ENCODE measurements at regions not wholly inside any gene's neighbourhood (a gene's known extent, or its start where the extent isn't known, plus 50 kb on each side); places are given as distances from the start of the nearest gene placed in this dataset.
"Not testable (repeated sequence)": the region's sequence is repeated elsewhere in the genome, so short reads cannot be mapped to it uniquely, and the experiment has no call there.

DNA sequence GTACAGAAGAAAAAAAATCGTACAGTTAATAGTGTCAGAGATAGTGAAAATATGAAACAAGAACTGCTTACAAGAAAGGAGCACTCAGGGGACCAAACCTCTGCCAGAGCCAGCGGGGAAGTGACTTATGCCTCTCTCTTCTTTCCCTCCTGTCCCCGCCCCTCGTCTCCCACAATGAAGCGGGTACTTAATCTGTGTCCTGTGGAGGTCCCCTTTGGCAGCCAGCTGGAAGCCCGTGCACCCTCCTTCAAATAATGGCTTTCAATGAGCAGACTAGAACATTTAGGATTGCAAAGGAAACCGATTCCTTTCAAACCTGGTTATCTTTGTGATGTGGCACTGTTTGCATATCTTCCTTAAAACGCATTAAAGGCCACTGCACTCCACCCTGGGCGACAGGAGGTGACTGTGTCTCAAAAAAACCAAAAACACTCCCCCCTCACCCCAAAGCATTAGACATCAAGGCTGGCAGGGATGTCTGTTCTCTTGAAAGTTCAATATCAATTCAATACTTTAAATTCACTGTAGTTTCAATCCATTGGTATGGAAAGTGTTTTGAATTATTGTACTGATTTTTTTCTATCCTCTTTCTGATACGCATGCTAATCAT lies 51.7 kb downstream of the PPIAL4C start:
- peak in 1 of 3 donors; percentile 18 for DNase-seq (ENCODE audit: low read depth in 2 of 3, low spot score in 1 of 3)

DNA sequence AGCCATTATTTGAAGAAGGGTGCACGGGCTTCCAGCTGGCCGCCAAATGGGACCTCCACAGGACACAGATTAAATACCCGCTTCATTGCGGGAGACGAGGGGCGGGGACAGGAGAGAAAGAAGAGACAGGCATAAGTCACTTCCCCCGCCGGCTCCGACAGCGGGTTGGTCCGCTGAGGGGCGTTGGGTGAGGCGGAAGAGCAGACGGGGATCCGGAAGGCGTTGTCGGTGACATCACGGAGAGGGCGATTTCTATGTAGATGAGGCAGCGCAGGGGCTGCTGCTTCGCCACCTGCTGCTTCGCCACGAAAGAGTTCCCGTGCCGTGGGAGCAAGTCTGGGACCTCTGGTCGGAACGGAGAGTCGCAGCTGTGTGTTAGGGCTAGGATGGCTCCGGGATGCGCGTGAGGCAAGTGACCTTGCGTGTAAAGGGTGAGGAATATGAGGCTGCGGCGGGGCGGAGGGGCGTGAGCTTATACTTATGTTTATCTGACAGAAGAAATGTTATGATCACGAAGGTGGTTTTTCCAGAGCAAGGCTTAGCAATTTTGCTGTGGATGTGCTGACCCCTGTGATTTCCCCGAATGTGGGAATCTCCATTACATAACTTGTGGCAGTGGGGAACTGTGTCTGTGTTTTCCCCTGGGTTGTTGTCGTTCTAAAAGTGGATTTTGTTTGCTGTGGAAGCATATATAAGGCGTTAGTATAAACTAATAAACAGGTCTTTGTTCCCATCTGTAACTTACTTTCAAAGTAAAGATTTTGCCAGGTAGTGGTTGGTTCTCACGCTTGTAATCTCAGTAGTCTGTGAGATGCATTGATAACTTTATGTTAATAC lies 52.9 kb downstream of the PPIAL4C start:
- peak; percentile 75 to 87 (median 86) for DNase-seq (ENCODE audit: low read depth in 2 of 3, low spot score in 1 of 3)

DNA sequence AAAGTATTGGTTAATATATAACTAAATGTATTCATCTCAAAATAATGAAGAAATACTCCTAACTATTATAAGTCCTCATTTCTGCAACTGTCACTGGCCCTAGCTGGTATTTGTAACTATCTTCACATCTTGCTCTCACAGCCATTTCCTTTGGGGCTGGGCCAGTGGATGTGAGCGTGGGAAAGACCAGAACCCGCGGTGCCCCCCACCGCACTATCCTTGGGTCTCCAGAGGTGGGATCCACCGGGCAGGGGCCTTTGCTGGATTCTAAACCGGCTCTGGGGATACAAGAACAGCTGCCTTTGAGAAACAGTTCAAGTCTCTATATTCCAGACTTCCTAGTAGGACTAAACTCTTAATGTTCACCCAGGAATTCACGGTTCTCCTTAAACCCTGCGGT lies 54.8 kb downstream of the PPIAL4C start:
- not testable (repeated sequence) for DNase-seq (ENCODE audit: low read depth in 2 of 3, low spot score in 1 of 3)

DNA sequence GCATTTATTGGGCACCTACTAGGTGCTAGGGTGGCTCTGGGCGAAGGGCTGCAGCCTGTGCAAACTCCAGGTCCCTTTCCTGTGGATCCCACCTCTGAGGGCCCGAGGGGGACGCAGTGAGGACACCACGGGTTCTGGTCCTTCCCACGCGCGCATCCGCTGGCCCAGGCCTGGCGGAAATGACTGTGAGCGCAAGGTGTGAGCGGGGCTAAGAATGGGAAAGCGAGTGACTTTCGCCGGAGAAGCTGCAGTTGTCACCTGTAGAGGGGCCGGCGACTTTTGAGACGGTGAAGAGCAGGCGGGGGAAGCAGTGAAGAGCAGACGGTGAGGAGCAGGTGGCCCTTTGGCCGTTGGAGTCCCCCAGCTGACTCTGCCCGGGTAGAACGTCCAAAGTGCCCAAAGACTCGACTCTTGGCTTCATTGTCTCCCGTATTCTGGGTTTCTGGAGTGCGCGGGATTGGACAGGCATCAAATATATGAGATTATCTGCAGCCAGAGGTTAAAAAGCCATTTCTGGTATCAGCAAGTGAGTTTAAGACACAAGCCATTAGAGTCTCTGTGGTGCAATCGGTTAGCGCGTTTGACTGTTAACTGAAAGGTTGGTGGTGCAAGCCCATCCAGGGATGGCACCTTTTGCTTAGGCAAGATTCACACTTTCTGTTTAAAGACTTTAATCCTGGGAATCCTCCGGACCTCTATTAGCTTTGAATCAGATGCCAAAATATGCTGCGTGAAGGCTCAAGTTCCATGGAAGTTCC lies 55.4 kb downstream of the PPIAL4C start:
- not testable (repeated sequence) for DNase-seq (ENCODE audit: low read depth in 2 of 3, low spot score in 1 of 3)

DNA sequence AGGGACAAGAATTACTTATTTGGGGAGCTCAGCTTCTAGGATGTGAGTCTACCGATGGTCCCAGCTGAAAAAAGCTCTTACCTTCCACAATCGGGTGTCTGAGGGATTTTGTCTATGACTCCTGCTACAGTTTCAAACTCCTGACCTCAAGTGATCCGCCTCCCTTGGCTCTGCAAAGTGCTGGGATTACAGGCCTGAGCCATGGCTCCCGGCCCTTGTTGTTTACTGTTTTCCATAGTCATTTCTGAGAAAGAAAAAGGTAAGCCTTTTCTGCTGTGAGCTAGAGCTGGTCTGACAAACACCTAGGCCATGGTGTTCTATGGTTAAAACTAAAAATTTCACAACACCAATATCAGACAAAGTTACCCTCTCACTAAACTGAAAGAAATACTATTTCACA lies 57.5 kb downstream of the PPIAL4C start:
- not testable (repeated sequence) for DNase-seq (ENCODE audit: low read depth in 2 of 3, low spot score in 1 of 3)

DNA sequence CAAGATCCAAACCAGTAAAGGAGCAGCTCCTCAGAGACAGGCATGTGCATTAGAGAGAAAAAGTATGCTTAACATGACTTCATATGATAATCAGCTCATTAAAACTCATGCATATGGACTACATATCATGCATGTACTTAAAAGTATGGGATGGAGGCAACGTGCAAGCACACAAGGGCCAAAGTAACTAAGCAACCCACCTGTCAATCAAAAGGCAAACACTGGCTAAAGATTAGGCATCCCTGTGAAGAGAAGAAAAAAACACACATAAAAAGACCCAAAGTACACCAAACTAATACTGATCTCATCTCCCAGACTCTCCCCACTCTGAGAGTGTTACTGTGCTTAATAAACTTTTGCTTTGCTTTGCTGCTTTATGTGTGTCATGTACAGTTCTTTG lies 61.2 kb downstream of the PPIAL4C start:
- not testable (repeated sequence) for DNase-seq (ENCODE audit: low read depth in 2 of 3, low spot score in 1 of 3)

DNA sequence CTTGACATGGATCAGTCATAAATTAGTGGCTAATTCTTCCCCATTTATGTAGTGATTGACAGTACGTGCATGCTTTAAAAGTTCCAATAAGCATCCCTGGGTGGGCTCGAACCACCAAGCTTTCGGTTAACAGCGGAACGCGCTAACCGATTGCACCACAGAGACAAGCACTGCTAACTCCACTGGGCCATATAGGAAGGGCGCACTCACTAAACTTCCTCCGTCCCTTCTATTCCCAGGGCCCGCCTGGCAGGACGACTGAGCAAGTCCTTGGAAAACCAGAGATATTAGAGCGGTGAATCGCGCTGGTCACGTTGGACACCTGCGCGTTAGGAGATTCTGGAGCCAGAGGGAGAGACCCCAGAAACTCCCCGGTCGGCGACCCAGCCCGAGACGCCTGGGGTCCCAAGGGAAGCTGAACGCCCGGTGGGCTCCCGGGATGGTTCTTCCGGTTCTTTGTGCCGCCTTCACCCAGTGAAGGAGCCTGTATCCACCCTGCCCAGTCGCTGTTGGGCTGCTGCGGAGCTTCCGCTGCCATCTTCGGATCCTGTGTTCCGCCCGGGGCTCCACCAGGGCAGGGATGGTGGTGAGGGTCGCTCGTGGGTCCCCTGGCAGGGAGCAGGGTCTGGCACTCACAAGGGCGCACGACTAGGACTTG lies 62.8 kb downstream of the PPIAL4C start:
- not testable (repeated sequence) for DNase-seq (ENCODE audit: low read depth in 2 of 3, low spot score in 1 of 3)

DNA sequence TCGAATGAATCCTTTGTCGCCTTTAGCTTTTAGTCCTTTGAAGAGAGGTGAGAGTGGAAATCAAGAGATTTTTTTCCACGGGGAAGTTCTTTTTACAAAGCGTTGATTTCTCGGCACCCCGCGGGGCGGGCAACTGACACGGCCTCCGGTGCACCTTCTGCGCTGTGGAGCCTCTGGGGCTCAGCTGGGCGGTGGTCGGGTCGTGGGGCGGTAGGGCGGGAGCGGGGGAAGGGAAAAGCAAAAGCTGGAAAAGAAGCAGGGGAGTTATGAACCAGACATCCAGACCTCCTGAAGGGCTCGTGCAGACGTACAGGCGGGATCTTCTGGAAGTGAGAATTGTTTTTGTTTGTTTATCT lies 63.3 kb downstream of the PPIAL4C start:
- DNase-seq (ENCODE audit: low read depth in 2 of 3, low spot score in 1 of 3): peak in 1 of 3 donors; percentile 7

DNA sequence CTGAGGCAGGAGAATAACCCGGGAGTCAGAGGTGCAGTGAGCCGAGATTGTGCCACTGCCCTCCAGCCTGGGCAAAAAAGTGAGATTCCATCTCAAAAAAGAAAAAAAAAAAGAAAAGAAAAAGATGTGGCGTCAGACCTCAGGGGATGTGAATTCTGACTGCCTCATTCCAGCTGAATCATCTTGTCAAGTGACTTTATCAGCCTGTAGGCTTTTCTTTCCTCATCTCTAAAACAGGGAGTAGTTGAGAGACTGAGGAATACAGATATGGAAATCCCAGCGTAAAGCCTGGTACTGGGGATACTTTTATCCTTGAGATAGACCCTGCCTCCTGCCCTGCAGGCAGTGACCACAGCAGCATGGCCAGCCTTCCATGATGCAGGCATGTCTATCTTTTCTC lies 74.1 kb downstream of the PPIAL4C start:
- DNase-seq (ENCODE audit: low read depth in 2 of 3, low spot score in 1 of 3): not testable (repeated sequence)

DNA sequence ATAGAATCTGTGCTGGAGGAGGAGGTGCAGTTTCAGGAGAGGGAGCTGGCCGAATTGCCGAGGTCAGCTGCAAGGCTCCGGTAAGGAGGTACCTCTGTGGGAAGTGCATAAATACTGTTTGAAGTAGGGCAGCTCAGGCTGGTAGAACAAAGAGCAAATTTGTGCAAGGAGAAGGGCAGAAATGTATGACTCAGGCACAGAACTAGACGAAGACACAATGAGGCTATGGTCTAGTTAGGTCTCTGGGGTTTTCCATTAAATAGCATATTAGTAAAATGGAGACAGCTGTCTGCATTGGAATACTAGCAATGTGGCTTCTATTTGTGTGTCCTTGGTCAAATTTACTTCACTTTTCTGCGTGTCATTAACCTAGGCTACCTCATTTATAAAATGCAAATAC lies 74.5 kb downstream of the PPIAL4C start:
- DNase-seq (ENCODE audit: low read depth in 2 of 3, low spot score in 1 of 3): not testable (repeated sequence)

DNA sequence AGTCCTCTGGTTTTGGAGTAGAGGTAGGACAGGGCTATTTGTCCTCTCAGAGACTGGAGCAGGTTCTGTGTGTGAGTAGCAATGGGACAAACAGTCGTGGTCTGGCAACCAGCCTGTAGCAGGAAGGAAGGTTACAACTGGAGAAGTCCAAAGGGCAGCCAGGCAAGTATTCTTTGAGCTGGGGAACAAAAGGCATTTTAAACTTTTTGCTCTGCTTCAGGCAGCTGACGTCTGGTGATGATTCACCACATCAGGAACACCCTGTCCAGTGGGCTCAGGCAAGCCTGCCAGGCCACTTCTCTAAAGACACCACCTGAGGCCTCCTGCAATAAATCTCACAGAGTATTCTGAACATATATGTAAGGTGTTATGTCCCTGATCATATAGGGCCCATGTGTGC lies 81.0 kb downstream of the PPIAL4C start:
- DNase-seq (ENCODE audit: low read depth in 2 of 3, low spot score in 1 of 3): not testable (repeated sequence)

DNA sequence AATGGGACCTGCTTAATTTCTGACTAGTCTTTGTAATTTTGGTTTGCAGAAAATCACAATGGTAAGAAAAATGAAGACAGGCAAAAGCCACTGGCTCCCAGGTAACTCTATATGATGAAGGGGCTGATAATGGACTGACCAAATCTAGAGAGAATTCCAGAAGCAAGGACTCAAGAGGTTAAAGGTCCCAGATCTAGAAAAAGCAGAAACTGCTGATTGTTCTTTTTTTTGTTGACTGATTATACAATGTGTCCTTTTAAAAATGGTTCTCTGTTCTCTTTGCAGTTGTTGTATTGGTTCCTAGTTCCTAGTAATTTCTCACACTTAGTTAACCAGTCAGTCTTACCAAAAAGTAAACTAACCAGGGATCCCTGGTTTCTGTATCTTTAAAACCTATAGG lies 81.4 kb downstream of the PPIAL4C start:
- DNase-seq (ENCODE audit: low read depth in 2 of 3, low spot score in 1 of 3): not testable (repeated sequence)

DNA sequence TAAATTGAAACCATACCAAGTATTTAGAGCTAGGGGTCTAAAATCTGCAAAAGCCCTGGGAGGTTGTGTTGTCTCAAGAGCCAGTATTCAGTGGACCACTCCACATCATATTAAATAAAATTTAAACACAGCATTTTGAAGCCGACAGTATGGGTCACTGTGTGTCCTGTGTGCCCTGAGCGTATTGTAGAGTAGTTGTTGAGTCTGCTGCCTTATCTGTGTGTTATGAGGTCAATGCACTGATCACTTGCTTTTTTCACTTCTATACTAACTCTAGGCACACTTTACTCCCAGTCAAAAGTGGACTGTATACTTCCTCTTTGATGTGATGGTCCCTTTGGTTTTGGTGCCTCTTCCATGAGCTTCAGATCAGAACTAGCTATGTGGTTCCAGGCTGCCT lies 81.9 kb downstream of the PPIAL4C start:
- DNase-seq (ENCODE audit: low read depth in 2 of 3, low spot score in 1 of 3): not testable (repeated sequence)

DNA sequence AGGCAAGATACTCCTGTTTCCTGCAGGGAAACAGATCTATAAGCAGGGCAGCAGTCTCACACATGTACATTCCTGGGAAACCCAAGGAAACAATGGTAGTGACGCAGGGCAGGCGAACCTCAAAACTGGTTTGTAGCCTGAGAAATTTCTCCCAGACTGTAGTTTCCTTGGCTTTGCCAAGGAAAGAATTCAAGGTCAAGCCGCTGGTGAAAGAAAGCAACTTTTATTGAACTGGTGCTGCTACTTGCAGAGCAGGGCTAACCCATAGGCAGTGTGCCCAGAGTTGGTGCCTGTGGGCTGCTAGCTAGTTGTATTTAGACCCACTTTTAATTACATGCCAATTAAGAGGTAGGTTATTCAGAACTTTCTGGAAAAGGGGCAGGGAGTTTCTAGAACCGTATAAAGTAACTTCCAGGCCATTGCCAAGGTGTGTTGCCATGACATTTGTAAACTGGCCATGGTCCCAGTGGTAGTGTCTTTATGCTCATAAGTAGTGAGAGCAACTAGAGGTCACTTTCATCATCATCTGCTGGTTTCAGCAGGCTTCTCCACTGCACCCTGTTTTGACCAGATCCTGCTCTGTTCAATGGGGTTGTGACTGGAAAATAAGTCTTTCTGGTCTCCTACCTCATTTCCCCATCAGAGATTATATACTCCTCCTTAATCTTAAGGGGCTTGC lies 89.7 kb downstream of the PPIAL4C start:
- not testable (repeated sequence) for DNase-seq (ENCODE audit: low read depth in 2 of 3, low spot score in 1 of 3)

DNA sequence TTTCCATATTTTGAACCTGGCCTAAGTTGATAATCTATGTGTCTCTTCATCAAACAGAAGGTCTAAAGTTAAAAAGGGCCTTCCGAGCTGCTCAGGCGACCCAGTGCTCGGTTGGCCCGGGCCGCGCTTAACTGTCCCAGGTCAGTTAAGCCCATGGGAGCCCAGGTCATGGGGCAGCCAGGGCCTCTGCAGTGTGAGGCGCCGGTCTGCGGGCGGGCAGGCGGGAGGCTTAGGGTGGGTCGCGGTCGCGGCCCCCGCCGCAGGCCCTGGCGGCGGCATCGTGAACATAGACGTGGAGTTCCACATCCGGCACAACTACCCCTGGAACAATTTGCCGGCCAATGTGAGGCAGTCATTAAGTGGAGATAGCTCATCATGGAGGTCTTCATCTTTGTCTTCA lies 91.3 kb downstream of the PPIAL4C start:
- not testable (repeated sequence) for DNase-seq (ENCODE audit: low read depth in 2 of 3, low spot score in 1 of 3)

DNA sequence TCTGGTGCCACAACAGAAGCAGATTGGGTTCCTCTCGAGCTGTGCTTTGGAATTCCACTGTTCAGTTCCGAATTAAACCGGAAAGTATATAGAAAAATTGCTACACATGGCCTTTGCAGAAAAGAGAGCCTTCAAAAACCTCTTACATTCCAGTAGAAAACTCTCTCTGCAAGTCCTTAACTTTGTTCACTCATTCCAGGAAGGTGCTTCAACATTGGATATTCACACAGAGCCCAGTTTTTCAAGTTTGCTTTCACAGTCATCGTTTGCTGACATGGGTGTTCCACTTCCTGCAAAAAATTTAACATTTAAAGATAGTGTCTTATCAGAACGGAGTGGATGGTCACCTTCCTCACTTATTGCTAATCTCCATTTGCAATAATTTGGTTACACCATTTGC lies 93.7 kb downstream of the PPIAL4C start:
- DNase-seq (ENCODE audit: low read depth in 2 of 3, low spot score in 1 of 3): not testable (repeated sequence)

DNA sequence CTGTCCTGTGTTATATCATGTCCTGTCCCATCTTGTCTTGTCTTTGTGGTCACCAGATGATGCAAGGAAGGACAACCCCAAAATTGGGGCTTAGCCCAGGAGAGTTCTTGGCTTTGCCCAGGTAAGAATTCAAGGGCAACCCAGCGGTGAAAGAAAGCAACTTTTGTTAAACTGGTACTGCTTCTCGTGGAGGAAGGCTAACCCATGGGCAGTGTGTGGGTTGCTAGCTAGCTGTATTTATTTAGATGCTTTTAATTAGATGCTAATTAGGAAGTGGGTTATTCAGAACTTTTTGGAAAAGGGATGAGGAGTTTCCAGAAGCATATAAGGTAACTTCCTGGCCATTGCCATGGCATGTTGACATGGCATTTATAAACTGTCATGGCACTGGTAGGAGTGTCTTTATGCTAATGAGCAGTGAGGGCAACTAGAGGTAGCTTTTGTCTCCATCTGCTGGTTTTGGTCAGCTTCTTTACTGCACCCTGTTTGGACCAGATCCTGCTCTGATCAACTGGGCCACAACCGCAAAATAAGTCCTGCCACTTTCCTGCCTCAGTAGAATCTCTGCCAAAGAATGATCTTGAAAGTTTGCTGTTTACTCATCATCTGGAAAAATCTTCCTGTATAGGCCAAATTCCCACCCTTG lies 95.8 kb upstream of the FCGR1A start:
- not testable (repeated sequence) for DNase-seq (ENCODE audit: low read depth in 2 of 3, low spot score in 1 of 3)

DNA sequence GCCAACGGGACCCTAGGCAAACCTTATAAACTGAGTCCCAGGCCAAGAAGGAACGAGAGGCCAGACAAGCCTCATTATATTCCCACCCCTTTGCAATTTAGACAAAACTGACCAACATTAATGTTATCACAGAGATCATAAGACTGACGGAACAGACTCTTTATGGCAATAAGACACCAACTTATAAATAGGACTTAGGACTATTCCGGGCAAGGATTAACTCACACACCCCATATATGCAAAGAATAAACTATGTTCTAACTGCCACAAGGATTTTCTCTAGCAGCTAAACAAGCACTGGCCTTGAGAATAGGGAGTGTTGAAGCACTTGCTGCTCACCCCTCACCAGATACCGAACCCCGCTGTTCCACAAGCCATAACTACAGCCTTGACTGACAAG lies 91.1 kb upstream of the FCGR1A start:
- DNase-seq (ENCODE audit: low read depth in 2 of 3, low spot score in 1 of 3): not testable (repeated sequence)

DNA sequence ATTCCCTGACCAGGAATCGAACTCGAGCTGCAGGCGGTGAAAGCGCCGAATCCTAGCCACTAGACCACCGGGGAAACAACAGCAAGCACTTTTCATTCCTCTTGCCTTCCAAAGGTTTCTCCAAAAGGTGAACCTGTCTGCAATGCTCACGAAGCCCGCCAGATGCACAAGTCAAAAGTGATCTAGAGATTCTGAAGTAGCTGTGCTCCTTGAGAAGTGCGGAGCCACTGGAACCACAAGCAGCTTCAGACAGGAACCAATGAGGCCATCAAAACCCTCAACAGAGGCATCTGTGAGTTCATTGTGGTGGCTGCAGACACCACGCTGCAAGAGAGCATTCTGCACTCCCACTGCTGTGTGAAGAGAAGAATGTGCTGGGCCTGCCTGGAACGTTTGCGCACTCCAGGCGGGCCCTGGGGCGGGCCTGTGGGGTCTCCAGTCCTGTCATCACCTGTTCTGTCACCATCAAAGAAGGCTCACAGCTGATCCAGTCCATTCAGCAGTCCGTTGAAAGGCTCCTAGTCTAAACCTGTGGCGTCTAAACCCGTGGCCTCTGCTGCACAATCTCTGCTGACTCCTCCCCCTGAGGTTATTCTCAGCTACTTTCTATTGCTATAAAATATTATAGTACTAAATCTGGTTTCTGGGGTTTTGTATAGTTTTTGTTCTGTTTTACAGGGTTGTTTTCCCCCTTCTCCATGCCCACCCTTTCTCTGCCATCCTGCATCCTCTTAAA lies 89.5 kb upstream of the FCGR1A start:
- not testable (repeated sequence) for DNase-seq (ENCODE audit: low read depth in 2 of 3, low spot score in 1 of 3)

DNA sequence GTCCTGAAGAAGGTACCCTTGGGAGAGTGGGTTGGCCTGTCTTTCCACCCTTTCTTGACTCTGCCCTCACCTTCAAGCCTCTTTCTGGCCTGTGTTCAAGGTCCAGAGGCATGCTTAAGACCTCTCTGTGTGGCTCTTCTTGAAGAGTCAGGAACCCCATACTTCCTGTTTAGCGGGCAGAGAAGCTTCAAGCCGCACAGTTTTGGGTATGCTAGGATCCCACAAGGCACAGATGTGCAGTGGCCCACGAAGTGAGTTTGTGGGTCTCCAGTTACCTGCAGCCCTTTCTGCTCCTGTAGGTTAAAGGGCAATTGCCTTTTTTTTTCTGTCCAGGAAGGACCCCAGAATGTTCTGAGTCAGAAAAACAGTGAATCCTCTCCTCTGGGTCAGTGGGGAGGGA lies 87.4 kb upstream of the FCGR1A start:
- not testable (repeated sequence) for DNase-seq (ENCODE audit: low read depth in 2 of 3, low spot score in 1 of 3)
